Left ventricle myocardium superior (tissue), 1 donor: ENCODE measurements at regions not wholly inside any gene's neighbourhood (a gene's known extent, or its start where the extent isn't known, plus 50 kb on each side); places are given as distances from the start of the nearest gene placed in this dataset.
A peak's percentile ranks its signal among the peaks of the same experiment; 100 is the strongest.

ENCODE experiments used
- ATAC-seq: fragments of 200-7000 bp; cut with Tn5 transposase; one replicate; pipeline ENCODE4 v1.9.1; 2020; ENCODE audit warnings: mild to moderate bottlenecking, moderate library complexity
- DNase-seq: peaks from one replicate; pipeline ENCODE4 v3.0.0-alpha.2; 2020
- intact Hi-C: fragments of 100-400 bp; cut with micrococcal nuclease; formaldehyde crosslinking; loops from one replicate; pipeline ENCODE4 v1.11.0; 2022
- donor health status: DM: no; HTN: yes; CAD: no; lungs with severe emphysema.

DNA sequence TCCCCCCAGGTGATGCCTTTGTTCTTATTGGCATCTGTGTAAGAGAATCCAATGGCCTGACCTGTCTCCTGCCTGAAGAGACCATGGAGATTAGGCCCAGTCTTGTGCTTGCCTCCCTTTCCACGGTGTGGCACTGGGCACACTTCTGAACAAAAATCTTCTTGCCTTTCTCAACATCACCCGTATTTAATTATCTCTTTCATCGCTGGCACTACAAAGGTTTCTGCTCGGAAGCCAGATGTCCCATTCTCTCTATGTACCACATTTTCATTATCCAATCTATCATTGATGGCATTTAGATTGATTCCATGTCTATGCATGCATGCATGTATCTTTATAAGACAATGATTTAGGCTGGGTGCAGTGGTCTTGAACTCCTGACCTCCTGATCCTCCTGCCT, 74.3 kb downstream of the SLC25A15 start:
- intact Hi-C loops = no loop called here
- no peak for DNase-seq

DNA sequence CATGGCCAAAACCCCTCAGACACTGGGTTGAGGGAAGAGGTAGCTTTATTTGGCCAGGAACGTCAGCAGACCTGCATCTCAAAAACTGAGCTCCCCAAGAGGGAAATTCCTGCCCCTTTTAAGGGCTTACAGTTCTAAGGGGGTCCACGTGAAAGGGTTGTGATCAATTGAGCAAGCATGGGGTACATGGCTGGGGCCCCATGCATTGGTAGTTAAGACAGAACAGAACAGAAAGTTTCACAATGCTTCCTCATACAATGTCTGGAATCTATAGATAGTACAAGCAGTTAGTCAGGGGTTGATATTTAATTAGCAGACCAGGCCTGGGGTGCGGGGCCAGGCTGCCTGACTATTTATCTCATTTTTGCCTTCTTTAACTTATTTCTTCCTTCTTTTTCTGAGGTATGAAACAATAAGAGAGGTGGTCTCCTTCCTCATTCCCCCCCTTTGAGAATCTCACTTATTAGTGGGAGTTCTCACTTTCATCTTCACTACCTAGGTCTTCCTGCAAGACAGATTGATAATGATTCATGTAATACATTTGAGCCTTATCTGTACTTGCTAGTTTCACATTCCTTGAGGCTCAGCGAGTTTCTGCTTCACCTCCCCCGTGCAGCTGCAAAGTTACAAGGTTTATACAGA, 84.8 kb downstream of the SLC25A15 start:
- intact Hi-C loops = no loop called here
- DNase-seq (no peak), ATAC-seq (no peak)

More for the DNA sequence above, 74.3 kb downstream of the SLC25A15 start:
- no peak for ATAC-seq

DNA sequence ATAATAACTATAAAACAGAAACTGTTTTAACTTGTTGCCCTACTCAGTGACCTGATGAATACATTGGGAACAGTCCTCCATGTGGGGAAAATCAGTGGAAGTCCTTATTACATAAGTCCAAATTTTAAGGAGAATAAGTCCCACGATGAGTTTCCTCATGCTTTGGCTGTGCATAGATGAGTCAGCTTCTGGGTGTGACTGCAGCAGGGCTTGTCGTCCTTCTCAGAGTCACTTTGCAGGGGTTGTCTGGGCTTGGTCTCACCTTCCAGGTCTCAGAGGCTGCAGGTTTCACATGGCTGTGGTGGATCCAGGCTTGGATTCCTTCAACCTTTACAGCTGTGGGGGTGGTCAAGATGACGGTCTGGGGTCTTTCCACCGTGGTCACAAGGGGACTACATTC, 85.6 kb downstream of the SLC25A15 start:
- no peak for ATAC-seq
- intact Hi-C loops = no loop called here
- no peak for DNase-seq

DNA sequence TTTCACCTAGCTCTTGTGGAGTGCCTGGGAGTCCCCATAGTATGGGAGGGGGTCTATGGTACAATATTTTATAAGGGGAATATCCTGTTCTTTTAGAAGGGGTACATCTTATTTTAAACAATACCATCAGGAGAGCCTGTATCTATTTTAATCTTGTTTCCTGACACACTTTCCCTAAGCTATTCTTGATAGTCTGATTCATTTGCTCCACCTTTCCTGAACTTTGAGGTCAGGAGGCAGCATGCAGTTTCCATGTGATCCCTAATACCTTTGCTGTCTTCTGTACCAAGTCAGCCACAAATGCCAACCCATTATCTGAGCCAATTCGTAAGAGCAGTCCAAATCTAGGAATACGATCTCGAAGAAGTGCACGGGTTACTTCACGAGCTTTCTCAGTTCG, 86.2 kb downstream of the SLC25A15 start:
- ATAC-seq (no peak), DNase-seq (no peak)

DNA sequence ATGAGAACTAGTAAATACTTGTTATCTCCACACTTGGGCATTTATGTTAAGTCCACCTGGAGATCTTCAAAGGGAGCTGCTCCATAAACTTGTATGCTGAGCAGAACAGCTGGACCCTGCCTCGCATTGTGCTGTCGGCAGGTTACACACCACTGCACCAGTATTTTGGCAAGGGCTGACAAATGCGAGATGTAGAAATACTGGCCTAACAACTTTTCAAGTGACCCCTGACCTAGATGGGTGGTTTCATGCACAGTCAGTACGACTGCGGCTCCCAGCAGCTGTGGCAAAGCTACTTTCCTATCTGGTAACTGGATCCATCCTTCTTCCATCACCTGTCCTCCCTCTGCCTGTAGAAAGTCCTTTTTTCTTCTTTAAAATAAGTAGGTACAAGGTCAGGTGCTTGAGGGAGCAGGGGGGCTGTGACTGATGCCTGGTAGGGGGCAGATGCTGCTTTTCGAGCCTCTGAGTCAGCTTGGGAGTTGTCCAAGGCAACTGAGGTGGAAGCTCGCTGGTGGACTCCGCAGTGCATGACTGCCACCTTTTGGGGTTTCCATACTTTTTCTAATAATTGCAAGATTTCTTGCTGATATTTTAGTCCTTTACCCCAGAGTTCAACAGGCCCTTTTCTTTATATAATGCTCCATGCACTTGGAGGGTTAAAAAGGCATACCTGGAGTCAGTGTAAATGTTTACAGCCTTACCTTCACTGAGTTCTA, 86.8 kb downstream of the SLC25A15 start:
- DNase-seq (no peak), ATAC-seq (no peak)
- intact Hi-C loops = no loop called here

More for the DNA sequence above, 86.2 kb downstream of the SLC25A15 start:
- intact Hi-C loops = no loop called here

DNA sequence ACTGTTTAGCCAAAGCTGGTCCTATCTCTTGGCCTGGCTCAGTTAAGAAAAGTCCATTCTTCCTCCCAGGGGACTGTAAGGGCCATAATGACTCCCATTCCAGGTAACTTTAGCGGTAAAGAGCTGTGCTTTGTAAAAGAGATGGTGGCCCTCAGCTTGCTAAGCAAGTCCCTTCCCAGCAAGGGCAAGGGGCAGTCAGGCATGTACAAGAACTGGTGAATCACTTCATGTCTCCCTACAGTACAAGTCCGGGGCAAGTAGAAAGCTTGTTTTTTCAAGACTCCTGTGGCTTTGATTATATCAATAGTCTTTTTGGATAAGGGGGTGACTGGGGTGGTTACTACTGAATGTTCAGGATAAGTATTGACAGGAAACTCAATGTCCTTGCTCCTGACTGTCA, 88.9 kb downstream of the SLC25A15 start:
- intact Hi-C loops = no loop called here
- no peak for ATAC-seq
- DNase-seq = no peak

- intact Hi-C loops = no loop called here
- peak; percentile 70 for ATAC-seq
- no peak for DNase-seq
These were observed 89.4 kb downstream of the SLC25A15 start for GRCh38 chr13:40878823-40879222.
